ENCODE measurements at regions not wholly inside any gene's neighbourhood (a gene's known extent, or its start where the extent isn't known, plus 50 kb on each side); places are given as distances from the start of the nearest gene placed in this dataset.
A peak's percentile ranks its signal among the peaks of the same experiment; 100 is the strongest.

GRCh38 chr6:67679566-67680296 is 955.4 kb upstream of the ADGRB3 start:
- DNase-seq (ENCODE audit: low read depth), result no peak

- no peak for DNase-seq (ENCODE audit: low read depth)
These were observed 958.2 kb upstream of the ADGRB3 start for GRCh38 chr6:67676892-67677291.

- no peak for DNase-seq (ENCODE audit: low read depth)
These were observed 967.3 kb upstream of the ADGRB3 start for GRCh38 chr6:67667637-67668422.

- DNase-seq (ENCODE audit: low read depth), result no peak
These were observed 968.7 kb upstream of the ADGRB3 start for GRCh38 chr6:67666177-67666964.

GRCh38 chr6:67664942-67665341 is 970.1 kb upstream of the ADGRB3 start:
- no peak for DNase-seq (ENCODE audit: low read depth)

- no peak for DNase-seq (ENCODE audit: low read depth)
These were observed 971.8 kb upstream of the ADGRB3 start for GRCh38 chr6:67663105-67663895.

- no peak for DNase-seq (ENCODE audit: low read depth)
These were observed 981.5 kb upstream of the ADGRB3 start for GRCh38 chr6:67653561-67653960.

GRCh38 chr6:67646550-67646949 is 988.5 kb upstream of the ADGRB3 start:
- no peak for DNase-seq (ENCODE audit: low read depth)

- no peak for DNase-seq (ENCODE audit: low read depth)
These were observed 991.8 kb upstream of the ADGRB3 start for GRCh38 chr6:67643281-67643680.

- no peak for DNase-seq (ENCODE audit: low read depth)
These were observed 992.5 kb upstream of the ADGRB3 start for GRCh38 chr6:67642582-67642981.

GRCh38 chr6:67640484-67640883 is 994.6 kb upstream of the ADGRB3 start:
- peak; percentile 11 for DNase-seq (ENCODE audit: low read depth)

GRCh38 chr6:67639161-67639560 is 995.9 kb upstream of the ADGRB3 start:
- peak; percentile 59 for DNase-seq (ENCODE audit: low read depth)

- DNase-seq (ENCODE audit: low read depth), result no peak
These were observed 1000.9 kb upstream of the ADGRB3 start for GRCh38 chr6:67634199-67634598.

- DNase-seq (ENCODE audit: low read depth), result no peak
These were observed 1002.0 kb upstream of the ADGRB3 start for GRCh38 chr6:67633058-67633457.

- DNase-seq (ENCODE audit: low read depth), result peak; percentile 38
These were observed 1004.9 kb upstream of the ADGRB3 start for GRCh38 chr6:67630146-67630545.

GRCh38 chr6:67629258-67629657 is 1005.8 kb upstream of the ADGRB3 start:
- no peak for DNase-seq (ENCODE audit: low read depth)

GRCh38 chr6:67615796-67616195 is 1019.3 kb upstream of the ADGRB3 start:
- no peak for DNase-seq (ENCODE audit: low read depth)

- no peak for DNase-seq (ENCODE audit: low read depth)
These were observed 1026.9 kb upstream of the ADGRB3 start for GRCh38 chr6:67608099-67608749.

- peak; percentile 14 for DNase-seq (ENCODE audit: low read depth)
These were observed 1027.9 kb upstream of the ADGRB3 start for GRCh38 chr6:67606906-67607828.
